ENCODE measurements at regions not wholly inside any gene's neighbourhood (a gene's known extent, or its start where the extent isn't known, plus 50 kb on each side); places are given as distances from the start of the nearest gene placed in this dataset.

GRCh38 chr13:75124415-75124814 lies 357.6 kb downstream of the TBC1D4 start:
- DNase-seq, result no peak

GRCh38 chr13:75123428-75123827 lies 358.5 kb downstream of the TBC1D4 start:
- no peak for DNase-seq

- no peak for DNase-seq
These were observed 361.9 kb downstream of the TBC1D4 start for GRCh38 chr13:75120085-75120484.

DNA sequence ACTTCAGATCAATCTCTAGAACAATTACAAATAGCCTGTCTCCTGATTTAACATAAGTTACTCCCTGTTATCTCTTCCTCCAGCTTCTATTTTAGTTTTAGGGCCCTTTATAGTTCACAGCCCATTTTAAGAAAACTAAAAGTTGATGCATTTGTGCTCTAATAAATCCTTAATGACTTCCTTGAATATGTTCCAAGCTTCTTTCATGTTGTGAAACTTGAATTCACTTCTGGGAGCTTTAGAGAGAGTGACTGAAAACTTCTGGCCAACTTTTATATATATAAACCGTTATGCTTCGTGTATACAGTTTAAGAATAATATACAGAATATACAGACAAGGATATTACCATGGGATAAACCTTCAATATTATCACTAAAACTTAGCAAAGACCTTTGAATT lies 366.8 kb downstream of the TBC1D4 start:
- no peak for DNase-seq

- DNase-seq, result no peak
These were observed 378.0 kb downstream of the TBC1D4 start for GRCh38 chr13:75103976-75104375.

DNA sequence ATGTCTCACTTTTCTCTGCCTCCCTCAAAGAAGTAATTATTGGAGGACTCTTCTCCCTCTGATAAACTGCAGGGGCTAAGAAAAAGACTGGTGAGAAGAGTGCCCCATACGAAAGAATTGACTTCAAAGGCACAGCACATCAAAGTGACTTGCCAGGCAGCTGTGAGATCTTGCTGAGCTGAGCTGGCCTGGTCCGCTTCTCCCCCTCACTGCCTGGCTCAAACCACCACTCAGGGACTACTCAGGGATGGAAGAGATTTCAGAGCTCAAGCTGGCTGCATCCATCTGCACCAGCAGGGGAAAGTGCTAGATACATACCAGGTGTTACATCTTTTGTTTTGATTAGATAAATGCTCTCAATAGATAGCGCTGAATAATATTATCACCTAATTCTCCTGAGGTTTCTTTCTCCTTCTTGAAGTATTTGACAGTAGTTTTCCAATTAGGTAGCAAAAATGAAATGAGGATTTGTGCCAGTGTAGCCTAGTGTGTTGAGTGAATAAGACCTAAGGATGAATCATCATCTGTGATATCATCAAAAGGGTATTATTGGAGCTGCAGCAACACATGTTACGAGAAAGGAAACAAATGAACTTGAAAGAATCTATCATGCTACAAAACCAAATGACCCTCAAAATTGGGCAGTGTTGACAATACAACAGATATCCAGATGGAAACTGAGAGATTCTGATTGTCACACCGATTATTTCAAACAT lies 379.8 kb downstream of the TBC1D4 start:
- DNase-seq, result no peak

DNA sequence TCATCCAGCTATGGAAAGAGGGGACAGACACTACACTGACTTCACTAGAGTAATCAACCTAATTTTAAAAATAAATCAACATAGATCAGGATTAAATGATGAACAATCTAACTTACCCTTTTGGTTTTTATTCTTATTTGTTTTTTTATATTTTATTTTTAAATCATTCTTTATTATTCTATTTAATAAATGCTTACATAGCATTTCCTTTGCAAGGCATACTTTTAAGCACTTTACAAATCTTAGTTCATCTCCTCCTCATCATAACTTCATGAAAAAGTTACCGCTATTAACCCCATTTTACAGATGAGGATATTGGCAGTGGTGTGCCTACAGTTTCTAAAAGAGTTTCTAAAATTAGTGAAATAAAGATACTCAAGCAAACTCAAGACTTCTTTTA lies 380.6 kb downstream of the TBC1D4 start:
- DNase-seq, result no peak

GRCh38 chr13:75092143-75092542 lies 389.8 kb downstream of the TBC1D4 start:
- DNase-seq, result no peak

DNA sequence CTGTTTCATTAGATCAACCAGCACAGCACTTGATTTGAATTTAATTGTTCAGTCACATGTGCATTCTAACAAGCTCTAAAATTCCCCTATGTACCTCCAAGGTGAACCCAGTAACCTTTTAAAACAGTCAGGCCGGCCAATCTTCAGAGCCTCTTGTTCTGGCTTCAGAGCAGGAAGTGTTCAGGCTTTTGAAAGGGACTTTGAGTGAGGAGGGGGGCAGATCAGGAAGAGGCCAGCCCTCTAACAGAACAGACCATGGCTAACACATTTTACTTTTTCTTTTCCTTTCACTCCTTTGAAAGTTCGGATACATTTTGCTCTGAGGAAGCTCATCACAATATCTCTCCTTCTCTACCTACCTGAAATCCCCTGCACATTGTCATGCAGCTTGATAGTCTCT lies 390.3 kb downstream of the TBC1D4 start:
- no peak for DNase-seq

DNA sequence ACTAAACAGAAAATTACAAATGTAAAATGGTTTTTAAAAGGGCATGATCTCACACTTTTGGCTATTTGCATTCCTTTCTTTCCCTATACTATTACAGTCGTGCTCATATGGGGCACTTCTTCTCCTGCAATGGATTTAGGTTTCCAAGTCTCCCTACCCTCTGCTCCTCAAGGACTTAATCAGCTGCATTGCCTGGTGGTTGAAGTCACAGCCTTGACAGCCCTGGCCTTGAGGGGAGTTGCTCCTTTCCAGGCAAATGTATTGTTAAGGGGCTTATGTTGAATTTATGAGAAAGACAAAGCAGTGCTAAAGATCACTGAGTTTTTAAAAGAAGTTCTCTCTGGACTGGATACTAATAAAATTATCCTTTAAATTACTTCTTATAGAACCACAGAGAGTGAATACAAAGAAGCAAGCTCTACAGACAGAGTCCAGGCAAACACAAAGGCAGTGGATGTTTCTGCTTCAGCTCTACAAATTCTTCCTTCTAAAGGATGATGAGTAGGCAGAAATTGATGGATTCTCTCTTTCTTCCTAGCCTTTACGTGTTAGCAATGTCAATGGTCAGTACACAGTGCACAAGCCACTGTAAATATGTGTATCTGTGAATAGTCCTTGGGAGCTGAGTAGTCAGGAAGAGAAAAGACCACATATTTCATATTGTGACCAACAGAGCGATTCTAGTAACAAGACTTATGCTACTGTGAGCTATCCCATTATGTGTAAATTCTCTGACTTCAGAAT lies 390.9 kb downstream of the TBC1D4 start:
- no peak for DNase-seq

GRCh38 chr13:75088915-75089314 lies 393.1 kb downstream of the TBC1D4 start:
- DNase-seq, result no peak

DNA sequence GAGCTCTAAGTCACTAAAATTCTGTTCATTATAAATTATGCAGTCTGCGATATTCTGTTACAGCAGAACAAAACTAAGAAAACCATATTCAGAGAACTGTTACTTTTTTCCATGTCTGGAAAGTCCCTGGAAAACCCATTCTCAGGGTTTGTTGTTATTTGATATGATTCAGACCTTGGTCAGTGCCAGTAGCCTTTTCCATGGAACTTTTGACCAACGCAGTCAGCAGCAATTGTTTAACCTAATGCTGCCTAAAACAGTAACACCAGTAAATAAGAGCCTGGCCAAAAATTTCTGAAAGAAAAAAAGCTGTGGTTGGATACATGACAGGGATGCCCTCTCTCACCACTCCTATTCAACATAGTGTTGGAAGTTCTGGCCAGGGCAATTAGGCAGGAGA lies 402.7 kb downstream of the TBC1D4 start:
- DNase-seq, result no peak

DNA sequence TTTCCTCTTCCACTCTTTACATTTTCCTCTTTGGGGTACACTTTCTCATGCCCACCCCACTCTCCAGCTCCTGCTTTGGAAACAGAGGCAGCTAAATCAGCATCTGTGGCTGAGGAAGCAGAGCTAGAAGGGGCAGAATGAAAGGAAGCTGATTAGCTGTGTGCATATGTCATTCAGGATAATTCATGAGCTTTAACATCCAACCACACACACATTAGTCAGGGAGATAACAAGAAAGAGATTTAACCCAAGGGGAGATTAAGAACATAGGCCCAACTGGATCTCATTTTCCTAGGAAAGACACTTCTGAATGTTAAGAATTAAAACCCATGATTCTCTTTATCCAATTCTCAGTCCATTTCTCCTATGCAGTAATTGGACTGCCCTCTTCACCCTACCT lies 405.5 kb downstream of the TBC1D4 start:
- DNase-seq, result no peak

DNA sequence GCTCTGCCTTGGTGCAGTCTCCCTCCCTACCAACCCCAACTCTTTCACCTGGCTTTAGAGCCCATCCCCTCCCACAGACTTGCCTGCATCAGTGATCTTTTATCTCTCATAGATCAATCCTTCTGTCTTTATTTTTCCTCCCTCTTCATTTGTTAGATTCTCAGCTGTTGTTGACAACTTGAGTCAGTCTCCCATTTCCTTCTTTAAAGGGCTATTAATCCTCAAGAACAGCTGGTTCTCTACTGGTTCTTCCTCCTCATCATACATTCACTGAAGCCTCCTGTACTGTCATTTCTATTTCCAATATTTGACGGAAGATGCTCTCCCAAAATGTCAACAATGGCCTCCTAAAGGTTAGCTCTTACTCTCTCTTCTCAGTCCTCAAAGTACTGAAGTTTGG lies 408.2 kb downstream of the TBC1D4 start:
- no peak for DNase-seq

GRCh38 chr13:75072891-75073290 lies 409.1 kb downstream of the TBC1D4 start:
- DNase-seq, result no peak

DNA sequence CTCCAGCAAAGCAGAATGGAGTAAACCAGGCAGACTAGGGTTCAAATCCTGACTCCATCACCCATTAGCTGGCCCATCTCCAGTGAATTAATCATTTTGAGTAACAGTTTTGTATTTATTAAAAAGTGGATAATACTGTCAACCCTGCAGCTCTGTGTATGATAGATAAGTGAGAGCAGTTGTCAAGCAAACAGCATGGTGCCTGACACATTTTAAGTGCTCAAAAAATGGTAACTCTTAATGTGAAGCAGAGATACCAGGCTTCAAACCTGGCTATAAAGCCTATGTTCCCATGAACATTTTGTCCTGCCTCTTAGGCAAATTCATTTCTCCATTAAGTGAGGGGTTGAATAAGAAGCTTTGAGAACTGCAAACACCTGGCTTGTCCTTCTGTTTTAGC lies 409.6 kb downstream of the TBC1D4 start:
- DNase-seq, result no peak

DNA sequence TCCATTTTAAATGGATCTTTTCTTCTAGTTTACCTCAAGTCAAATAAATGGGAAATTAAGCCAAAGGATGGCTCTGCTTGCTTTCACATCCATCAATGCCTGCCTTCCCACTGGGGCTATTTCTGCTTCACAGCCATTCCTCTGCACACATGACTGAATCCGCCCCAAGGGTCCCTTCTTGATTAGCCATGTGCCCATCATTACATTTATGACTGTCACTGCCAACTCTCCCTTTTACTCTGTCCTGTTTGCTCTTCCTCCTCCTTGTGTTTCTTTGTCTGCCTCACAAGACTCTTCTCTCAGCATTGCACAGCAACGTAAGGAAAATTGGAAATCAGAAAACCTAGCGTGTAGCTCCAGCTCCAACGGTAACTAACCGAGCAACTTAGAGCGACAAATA lies 410.2 kb downstream of the TBC1D4 start:
- DNase-seq, result no peak

DNA sequence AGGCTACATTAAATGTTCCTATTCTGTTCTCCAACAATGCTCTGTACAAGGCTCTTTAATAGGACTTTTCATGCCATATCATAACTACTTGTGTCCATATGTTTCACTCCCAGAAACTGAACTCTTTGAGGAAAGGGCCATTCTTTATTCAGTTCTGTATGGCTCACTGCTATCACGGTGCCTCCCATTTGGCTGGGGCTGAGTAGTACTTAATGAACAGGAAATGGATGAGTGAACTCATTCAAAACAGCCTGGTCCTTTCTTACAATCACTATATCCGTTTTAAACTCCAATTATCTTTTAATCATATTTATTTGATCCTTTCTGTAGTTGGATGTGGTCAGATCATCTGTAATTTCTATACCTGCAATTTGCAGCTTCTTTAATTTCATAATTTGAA lies 410.6 kb downstream of the TBC1D4 start:
- no peak for DNase-seq

DNA sequence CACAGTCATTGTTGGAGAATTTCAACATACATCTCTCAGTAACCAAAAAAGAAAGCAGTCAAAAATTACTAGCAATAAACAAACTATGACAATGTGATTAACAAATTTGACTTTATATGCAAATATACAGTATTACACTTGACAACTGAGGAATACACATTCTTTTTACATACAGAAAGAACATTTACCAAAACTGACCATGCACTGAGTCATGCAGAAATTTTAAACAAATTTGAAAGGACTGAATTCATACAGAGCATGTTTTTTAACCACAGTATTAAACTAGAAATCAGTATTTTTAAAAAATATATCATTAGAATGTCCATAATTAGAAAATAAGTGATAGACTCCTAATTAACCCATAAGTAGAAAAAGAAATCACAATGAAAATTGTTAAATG lies 420.1 kb downstream of the TBC1D4 start:
- DNase-seq, result no peak

DNA sequence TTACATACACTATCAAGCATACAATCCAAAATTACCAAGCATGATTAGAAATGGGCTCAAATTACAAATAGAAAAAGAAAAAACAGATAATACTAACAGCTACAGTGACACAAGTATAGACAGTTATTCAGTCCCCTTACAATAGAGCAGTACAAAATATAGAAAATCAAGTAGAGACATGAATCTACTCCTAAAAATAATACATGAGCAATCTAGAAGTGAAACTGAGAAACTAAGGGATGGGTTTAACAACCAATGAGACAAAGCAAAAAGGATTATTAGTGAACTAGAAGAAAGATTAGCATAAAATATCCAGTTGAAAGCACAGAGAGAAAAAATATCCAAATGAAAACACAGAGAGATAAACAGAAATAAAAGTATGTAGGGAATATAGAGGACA lies 426.7 kb downstream of the TBC1D4 start:
- DNase-seq, result no peak

DNA sequence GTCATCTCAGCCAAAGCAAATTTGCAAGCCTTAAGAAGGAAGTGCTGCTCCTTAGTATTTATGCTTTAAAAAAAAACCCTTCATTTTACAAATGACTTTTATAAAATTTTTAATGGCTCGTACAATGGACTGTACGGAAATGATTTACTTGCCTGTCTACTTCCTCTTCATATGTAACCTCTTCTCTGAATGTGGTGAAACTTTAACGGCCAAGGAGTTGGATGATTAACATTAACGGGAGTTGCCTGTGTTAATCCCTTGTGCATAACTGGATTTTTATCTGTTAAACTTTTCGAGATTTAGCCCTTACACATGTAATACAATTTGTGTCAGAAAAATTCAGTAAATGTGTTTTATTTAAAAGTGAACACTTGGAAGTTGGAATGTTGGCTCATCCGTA lies 429.4 kb downstream of the TBC1D4 start:
- DNase-seq, result no peak

- no peak for DNase-seq
These were observed 431.4 kb downstream of the TBC1D4 start for GRCh38 chr13:75050419-75051046.

- DNase-seq, result no peak
These were observed 432.1 kb downstream of the TBC1D4 start for GRCh38 chr13:75049735-75050335.

DNA sequence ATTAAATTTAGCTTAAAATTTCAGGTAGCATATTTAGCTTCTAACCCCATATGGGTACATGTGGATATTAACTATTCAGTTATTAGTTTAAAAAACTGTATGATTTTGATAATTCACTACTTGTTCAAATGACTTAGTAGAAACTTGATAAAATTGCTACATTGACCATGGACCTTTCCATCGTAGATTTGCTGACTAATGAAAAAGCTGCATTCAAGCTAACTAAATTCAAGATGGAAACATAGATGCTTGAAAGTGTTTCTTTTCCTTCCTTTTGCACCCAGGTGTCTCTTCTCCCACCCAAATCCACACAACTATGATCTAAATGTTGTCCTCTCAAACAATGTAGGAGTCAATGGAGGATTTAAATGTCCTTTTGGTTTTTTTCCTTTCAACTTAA lies 439.2 kb downstream of the TBC1D4 start:
- no peak for DNase-seq
